ENCODE measurements at regions not wholly inside any gene's neighbourhood (a gene's known extent, or its start where the extent isn't known, plus 50 kb on each side); places are given as distances from the start of the nearest gene placed in this dataset.

GRCh38 chr10:130931256-130931655 is 380.3 kb downstream of the TCERG1L start:
- Histone ChIP-seq H3K4me1 (ENCODE audit: control insufficient read depth, insufficient read depth, low read depth, low read length) (no peaks in the 10 kb centered on the region), H3K9ac (ENCODE audit: low read length) (no peak overlapping the region), H3K27ac (ENCODE audit: low read length, poor library complexity, severe bottlenecking) (no peak overlapping the region), H2BK5ac (ENCODE audit: low read depth, low read length, poor library complexity, severe bottlenecking) (no peak overlapping the region), H4K8ac (ENCODE audit: low read length) (no peak overlapping the region), H2BK120ac (ENCODE audit: low read depth, low read length) (no peak overlapping the region), H2AFZ (ENCODE audit: low read depth, low read length) (no peak overlapping the region), H3K4ac (ENCODE audit: low read depth in 1 of 2, low read length in 2 of 2) (no peak overlapping the region), H3K27me3 (ENCODE audit: control insufficient read depth in 1 of 2, insufficient read depth in 1 of 2, low read length in 2 of 2) (no peaks in the 10 kb centered on the region), H2BK15ac (ENCODE audit: low read depth, poor library complexity, severe bottlenecking) (no peak overlapping the region), H3K79me1 (replicated peaks; ENCODE audit: low read length, poor library complexity, severe bottlenecking) (no peaks in the 10 kb centered on the region), H2BK12ac (ENCODE audit: low read length in 2 of 2) (no peak overlapping the region), H3K9me3 (ENCODE audit: control insufficient read depth, low read length) (no peaks in the 10 kb centered on the region), H3K4me2 (ENCODE audit: low read length, poor library complexity, severe bottlenecking) (no peak overlapping the region), H3K23ac (ENCODE audit: low read length in 2 of 2) (no peak overlapping the region), H3K36me3 (ENCODE audit: control insufficient read depth in 1 of 2, insufficient read depth in 2 of 2, low read depth in 1 of 2, low read length in 2 of 2) (no peaks in the 10 kb centered on the region), H2AK5ac (ENCODE audit: low read length, severe bottlenecking) (no peak overlapping the region), H3K4me3 (ENCODE audit: insufficient read depth in 1 of 2, low read depth in 1 of 2, low read length in 2 of 2) (no peak overlapping the region), H3K18ac (ENCODE audit: low read depth in 1 of 2, low read length in 2 of 2) (no peak overlapping the region), H3K14ac (ENCODE audit: low read length in 2 of 2) (no peak overlapping the region), H4K91ac (ENCODE audit: low read length) (no peak overlapping the region)
- WGBS, result 83% methylated on average over 7 of the region's 7 CpGs
- DNase-seq, result no peak

- Histone ChIP-seq H3K4me3 (ENCODE audit: insufficient read depth in 1 of 2, low read depth in 1 of 2, low read length in 2 of 2) (no peak overlapping the region), H2BK12ac (ENCODE audit: low read length in 2 of 2) (no peak overlapping the region), H3K9me3 (ENCODE audit: control insufficient read depth, low read length) (no peaks in the 10 kb centered on the region), H3K27ac (ENCODE audit: low read length, poor library complexity, severe bottlenecking) (no peak overlapping the region), H3K14ac (ENCODE audit: low read length in 2 of 2) (no peak overlapping the region), H3K18ac (ENCODE audit: low read depth in 1 of 2, low read length in 2 of 2) (no peak overlapping the region), H2BK120ac (ENCODE audit: low read depth, low read length) (no peak overlapping the region), H3K79me1 (replicated peaks; ENCODE audit: low read length, poor library complexity, severe bottlenecking) (no peaks in the 10 kb centered on the region), H2AK5ac (ENCODE audit: low read length, severe bottlenecking) (no peak overlapping the region), H3K4ac (ENCODE audit: low read depth in 1 of 2, low read length in 2 of 2) (no peak overlapping the region), H3K27me3 (ENCODE audit: control insufficient read depth in 1 of 2, insufficient read depth in 1 of 2, low read length in 2 of 2) (no peaks in the 10 kb centered on the region), H2AFZ (ENCODE audit: low read depth, low read length) (no peak overlapping the region), H3K4me1 (ENCODE audit: control insufficient read depth, insufficient read depth, low read depth, low read length) (no peaks in the 10 kb centered on the region), H3K36me3 (ENCODE audit: control insufficient read depth in 1 of 2, insufficient read depth in 2 of 2, low read depth in 1 of 2, low read length in 2 of 2) (no peaks in the 10 kb centered on the region), H4K91ac (ENCODE audit: low read length) (no peak overlapping the region), H4K8ac (ENCODE audit: low read length) (no peak overlapping the region), H2BK5ac (ENCODE audit: low read depth, low read length, poor library complexity, severe bottlenecking) (no peak overlapping the region), H3K4me2 (ENCODE audit: low read length, poor library complexity, severe bottlenecking) (no peak overlapping the region), H2BK15ac (ENCODE audit: low read depth, poor library complexity, severe bottlenecking) (no peak overlapping the region), H3K23ac (ENCODE audit: low read length in 2 of 2) (no peak overlapping the region), H3K9ac (ENCODE audit: low read length) (no peak overlapping the region)
- 80% methylated on average over 15 of the region's 15 CpGs for WGBS
- no peak for DNase-seq
These were observed 379.1 kb downstream of the TCERG1L start for GRCh38 chr10:130932326-130933007.

GRCh38 chr10:130933008-130933390 is 378.5 kb downstream of the TCERG1L start:
- Histone ChIP-seq H3K79me1 (replicated peaks; ENCODE audit: low read length, poor library complexity, severe bottlenecking) (no peaks in the 10 kb centered on the region), H3K4me1 (ENCODE audit: control insufficient read depth, insufficient read depth, low read depth, low read length) (no peaks in the 10 kb centered on the region), H3K9me3 (ENCODE audit: control insufficient read depth, low read length) (no peaks in the 10 kb centered on the region), H3K23ac (ENCODE audit: low read length in 2 of 2) (no peak overlapping the region), H3K27me3 (ENCODE audit: control insufficient read depth in 1 of 2, insufficient read depth in 1 of 2, low read length in 2 of 2) (no peaks in the 10 kb centered on the region), H3K4me3 (ENCODE audit: insufficient read depth in 1 of 2, low read depth in 1 of 2, low read length in 2 of 2) (no peak overlapping the region), H3K18ac (ENCODE audit: low read depth in 1 of 2, low read length in 2 of 2) (no peak overlapping the region), H2BK5ac (ENCODE audit: low read depth, low read length, poor library complexity, severe bottlenecking) (no peak overlapping the region), H2BK15ac (ENCODE audit: low read depth, poor library complexity, severe bottlenecking) (no peak overlapping the region), H3K36me3 (ENCODE audit: control insufficient read depth in 1 of 2, insufficient read depth in 2 of 2, low read depth in 1 of 2, low read length in 2 of 2) (no peaks in the 10 kb centered on the region), H3K14ac (ENCODE audit: low read length in 2 of 2) (no peak overlapping the region), H4K91ac (ENCODE audit: low read length) (no peak overlapping the region), H2BK12ac (ENCODE audit: low read length in 2 of 2) (no peak overlapping the region), H3K9ac (ENCODE audit: low read length) (no peak overlapping the region), H2AK5ac (ENCODE audit: low read length, severe bottlenecking) (no peak overlapping the region), H2AFZ (ENCODE audit: low read depth, low read length) (no peak overlapping the region), H2BK120ac (ENCODE audit: low read depth, low read length) (no peak overlapping the region), H3K4me2 (ENCODE audit: low read length, poor library complexity, severe bottlenecking) (no peak overlapping the region), H3K27ac (ENCODE audit: low read length, poor library complexity, severe bottlenecking) (no peak overlapping the region), H3K4ac (ENCODE audit: low read depth in 1 of 2, low read length in 2 of 2) (no peak overlapping the region), H4K8ac (ENCODE audit: low read length) (no peak overlapping the region)
- 77% methylated on average over 5 of the region's 5 CpGs for WGBS
- no peak for DNase-seq

- H4K91ac ChIP-seq (ENCODE audit: low read length), result no peak overlapping the region
- no peak overlapping the region for H3K14ac ChIP-seq (ENCODE audit: low read length in 2 of 2)
- H2AK5ac ChIP-seq (ENCODE audit: low read length, severe bottlenecking), result no peak overlapping the region
- no peak overlapping the region for H3K4me2 ChIP-seq (ENCODE audit: low read length, poor library complexity, severe bottlenecking)
- H3K9me3 ChIP-seq (ENCODE audit: control insufficient read depth, low read length), result no peaks in the 10 kb centered on the region
- H2BK12ac ChIP-seq (ENCODE audit: low read length in 2 of 2), result no peak overlapping the region
- no peaks in the 10 kb centered on the region for H3K79me1 ChIP-seq (replicated peaks; ENCODE audit: low read length, poor library complexity, severe bottlenecking)
- no peaks in the 10 kb centered on the region for H3K4me1 ChIP-seq (ENCODE audit: control insufficient read depth, insufficient read depth, low read depth, low read length)
- no peak overlapping the region for H2BK5ac ChIP-seq (ENCODE audit: low read depth, low read length, poor library complexity, severe bottlenecking)
- no peak overlapping the region for H3K4me3 ChIP-seq (ENCODE audit: insufficient read depth in 1 of 2, low read depth in 1 of 2, low read length in 2 of 2)
- no peak overlapping the region for H3K27ac ChIP-seq (ENCODE audit: low read length, poor library complexity, severe bottlenecking)
- H3K4ac ChIP-seq (ENCODE audit: low read depth in 1 of 2, low read length in 2 of 2), result no peak overlapping the region
- H3K9ac ChIP-seq (ENCODE audit: low read length), result no peak overlapping the region
- H2AFZ ChIP-seq (ENCODE audit: low read depth, low read length), result no peak overlapping the region
- H3K27me3 ChIP-seq (ENCODE audit: control insufficient read depth in 1 of 2, insufficient read depth in 1 of 2, low read length in 2 of 2), result no peaks in the 10 kb centered on the region
- H2BK120ac ChIP-seq (ENCODE audit: low read depth, low read length), result no peak overlapping the region
- H3K36me3 ChIP-seq (ENCODE audit: control insufficient read depth in 1 of 2, insufficient read depth in 2 of 2, low read depth in 1 of 2, low read length in 2 of 2), result no peaks in the 10 kb centered on the region
- no peak overlapping the region for H3K18ac ChIP-seq (ENCODE audit: low read depth in 1 of 2, low read length in 2 of 2)
- no peak for DNase-seq
- H4K8ac ChIP-seq (ENCODE audit: low read length), result no peak overlapping the region
- H2BK15ac ChIP-seq (ENCODE audit: low read depth, poor library complexity, severe bottlenecking), result no peak overlapping the region
- 77% methylated on average over 9 of the region's 13 CpGs for WGBS
- H3K23ac ChIP-seq (ENCODE audit: low read length in 2 of 2), result no peak overlapping the region
These were observed 377.0 kb downstream of the TCERG1L start for GRCh38 chr10:130934293-130935127.
